Chondrocyte (in vitro differentiated cells): ENCODE measurements at regions not wholly inside any gene's neighbourhood (a gene's known extent, or its start where the extent isn't known, plus 50 kb on each side); places are given as distances from the start of the nearest gene placed in this dataset.

ENCODE experiments used
- DNase-seq: peaks from one replicate; pipeline ENCODE4 v3.0.0; 2021; ENCODE audit warnings: mixed read lengths, low spot score
- H3K27ac Mint-ChIP-seq: one replicate; pipeline ENCODE4 v1.8.0; 2021; ENCODE audit warnings: mild to moderate bottlenecking, moderate library complexity, mixed read lengths; ENCODE audit not compliant: unreplicated experiment
- H3K27me3 Mint-ChIP-seq: 2 replicates; pipeline ENCODE4 v1.8.0; 2021; ENCODE audit warnings: low read depth, mixed read lengths
- H3K36me3 Mint-ChIP-seq: 2 replicates; pipeline ENCODE4 v1.8.0; 2021; ENCODE audit warnings: low read depth, mixed read lengths
- H3K4me1 Mint-ChIP-seq: 2 replicates; pipeline ENCODE4 v1.8.0; 2021; ENCODE audit warnings: low read depth, mild to moderate bottlenecking, mixed read lengths
- H3K4me3 Mint-ChIP-seq: one replicate; pipeline ENCODE4 v1.8.0; 2021; ENCODE audit warnings: mild to moderate bottlenecking, moderate library complexity, mixed read lengths; ENCODE audit not compliant: unreplicated experiment
- H3K9me3 Mint-ChIP-seq: 2 replicates; pipeline ENCODE4 v1.8.0; 2021; ENCODE audit warnings: low read depth, mixed read lengths
- CTCF ChIP-seq: fragments of 200-600 bp; sonication (generic); IDR thresholded peaks from 2 replicates; pipeline ENCODE4 v1.5.0; 2021; ENCODE audit warnings: antibody characterized with exemption, mild to moderate bottlenecking, moderate library complexity

GRCh38 chr10:6321880-6322279, 119.1 kb downstream of the PFKFB3 start:
- Mint-ChIP-seq H3K4me1 (peaks cover 8% of the 10 kb centered on the region), H3K9me3 (no peaks in the 10 kb centered on the region), H3K27ac (no peak overlapping the region), H3K36me3 (no peaks in the 10 kb centered on the region), H3K4me3 (no peak overlapping the region), H3K27me3 (no peaks in the 10 kb centered on the region)
- no peak for DNase-seq
- TF ChIP-seq CTCF = no peak

- Mint-ChIP-seq H3K4me3 (no peak overlapping the region), H3K27ac (no peak overlapping the region), H3K9me3 (no peaks in the 10 kb centered on the region), H3K36me3 (no peaks in the 10 kb centered on the region), H3K4me1 (peaks cover 8% of the 10 kb centered on the region), H3K27me3 (no peaks in the 10 kb centered on the region)
- no peak for TF ChIP-seq CTCF
- DNase-seq = no peak
Observed at GRCh38 chr10:6322805-6323204, 120.1 kb downstream of the PFKFB3 start.

GRCh38 chr10:6327961-6328698, 125.4 kb downstream of the PFKFB3 start:
- Mint-ChIP-seq H3K27ac (no peak overlapping the region), H3K36me3 (peaks cover 2% of the 10 kb centered on the region), H3K4me1 (peaks cover 8% of the 10 kb centered on the region), H3K4me3 (no peak overlapping the region), H3K27me3 (no peaks in the 10 kb centered on the region), H3K9me3 (no peaks in the 10 kb centered on the region)
- DNase-seq = no peak
- TF ChIP-seq CTCF = no peak

- peaks cover 8% of the 10 kb centered on the region for H3K4me1 Mint-ChIP-seq
- H3K4me3 Mint-ChIP-seq = no peak overlapping the region
- peaks cover 5% of the 10 kb centered on the region for H3K9me3 Mint-ChIP-seq
- H3K27ac Mint-ChIP-seq = no peak overlapping the region
- peaks cover 2% of the 10 kb centered on the region for H3K36me3 Mint-ChIP-seq
- DNase-seq = no peak
- TF ChIP-seq CTCF = no peak
- no peaks in the 10 kb centered on the region for H3K27me3 Mint-ChIP-seq
Observed at GRCh38 chr10:6328699-6329423, 126.1 kb downstream of the PFKFB3 start.

GRCh38 chr10:6333086-6333485, 130.4 kb downstream of the PFKFB3 start:
- peaks cover 2% of the 10 kb centered on the region for H3K36me3 Mint-ChIP-seq
- H3K27ac Mint-ChIP-seq = no peak overlapping the region
- H3K9me3 Mint-ChIP-seq = peaks cover 5% of the 10 kb centered on the region
- no peaks in the 10 kb centered on the region for H3K27me3 Mint-ChIP-seq
- peaks cover 6% of the 10 kb centered on the region for H3K4me1 Mint-ChIP-seq
- H3K4me3 Mint-ChIP-seq = no peak overlapping the region
- TF ChIP-seq CTCF = no peak
- DNase-seq = no peak
